ENCODE measurements at regions not wholly inside any gene's neighbourhood (a gene's known extent, or its start where the extent isn't known, plus 50 kb on each side); places are given as distances from the start of the nearest gene placed in this dataset.
"Not testable (repeated sequence)": the region's sequence is repeated elsewhere in the genome, so short reads cannot be mapped to it uniquely, and the experiment has no call there.

- Histone ChIP-seq H3K4me1 (ENCODE audit: insufficient read depth, low read length) (no peaks in the 10 kb centered on the region), H3K36me3 (ENCODE audit: insufficient read depth, low read length) (no peaks in the 10 kb centered on the region), H3K4me3 (ENCODE audit: low read length) (no peak overlapping the region), H3K27me3 (ENCODE audit: insufficient read depth, low read length) (peaks cover 31% of the 10 kb centered on the region), H3K9ac (ENCODE audit: low read depth, low read length) (no peak overlapping the region), H3K9me3 (ENCODE audit: insufficient read depth, low read depth, low read length) (no peaks in the 10 kb centered on the region), H3K27ac (ENCODE audit: low read depth, low read length) (no peak overlapping the region)
- 80% methylated on average over 8 of the region's 8 CpGs for WGBS
Observed at GRCh38 chr5:6296524-6296923, 81.8 kb downstream of the MED10 start.

DNA sequence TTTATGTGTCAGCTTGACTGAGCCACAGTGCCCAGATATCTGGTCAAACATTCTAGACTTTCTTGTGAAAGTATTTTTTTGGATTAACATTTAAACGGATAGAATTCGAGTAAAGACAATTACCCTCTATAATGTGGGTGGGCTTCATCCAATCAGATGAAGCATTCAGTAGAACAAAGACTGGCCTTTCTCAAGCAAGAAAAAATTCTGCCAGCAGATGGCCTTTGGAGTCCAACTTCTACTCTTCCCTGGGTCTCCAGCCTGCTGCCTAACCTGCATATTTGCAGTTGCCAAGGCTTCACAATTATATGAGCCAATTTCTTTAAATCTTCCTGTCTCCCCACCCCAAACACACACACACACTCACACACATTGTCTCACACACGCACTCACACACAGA, 86.4 kb downstream of the MED10 start:
- H3K27ac ChIP-seq (ENCODE audit: low read depth, low read length): no peak overlapping the region
- no CpG with 5 or more reads among the region's 3 CpGs for WGBS
- H3K4me1 ChIP-seq (ENCODE audit: insufficient read depth, low read length): no peaks in the 10 kb centered on the region
- H3K9ac ChIP-seq (ENCODE audit: low read depth, low read length): no peak overlapping the region
- H3K9me3 ChIP-seq (ENCODE audit: insufficient read depth, low read depth, low read length): no peaks in the 10 kb centered on the region
- H3K27me3 ChIP-seq (ENCODE audit: insufficient read depth, low read length): no peaks in the 10 kb centered on the region; the same call in 1 of the 2 replicates
- no peak overlapping the region for H3K4me3 ChIP-seq (ENCODE audit: low read length)
- H3K36me3 ChIP-seq (ENCODE audit: insufficient read depth, low read length): no peaks in the 10 kb centered on the region

- no peak overlapping the region for H3K27ac ChIP-seq (ENCODE audit: low read depth, low read length)
- H3K9ac ChIP-seq (ENCODE audit: low read depth, low read length): no peak overlapping the region
- no peaks in the 10 kb centered on the region for H3K4me1 ChIP-seq (ENCODE audit: insufficient read depth, low read length)
- no peaks in the 10 kb centered on the region; the same call in 1 of the 2 replicates for H3K27me3 ChIP-seq (ENCODE audit: insufficient read depth, low read length)
- no peaks in the 10 kb centered on the region for H3K36me3 ChIP-seq (ENCODE audit: insufficient read depth, low read length)
- 96% methylated on average over 3 of the region's 3 CpGs for WGBS
- H3K4me3 ChIP-seq (ENCODE audit: low read length): no peak overlapping the region
- no peaks in the 10 kb centered on the region for H3K9me3 ChIP-seq (ENCODE audit: insufficient read depth, low read depth, low read length)
Observed at GRCh38 chr5:6289239-6289638, 89.1 kb downstream of the MED10 start.

GRCh38 chr5:6287176-6287575, 91.2 kb downstream of the MED10 start:
- Histone ChIP-seq H3K27ac (ENCODE audit: low read depth, low read length) (no peak overlapping the region), H3K27me3 (ENCODE audit: insufficient read depth, low read length) (no peaks in the 10 kb centered on the region; the same call in 1 of the 2 replicates), H3K4me3 (ENCODE audit: low read length) (no peak overlapping the region), H3K36me3 (ENCODE audit: insufficient read depth, low read length) (no peaks in the 10 kb centered on the region), H3K4me1 (ENCODE audit: insufficient read depth, low read length) (no peaks in the 10 kb centered on the region), H3K9me3 (ENCODE audit: insufficient read depth, low read depth, low read length) (no peaks in the 10 kb centered on the region), H3K9ac (ENCODE audit: low read depth, low read length) (no peak overlapping the region)
- 54% methylated on average over 6 of the region's 6 CpGs for WGBS

- Histone ChIP-seq H3K4me3 (ENCODE audit: low read length) (no peak overlapping the region), H3K4me1 (ENCODE audit: insufficient read depth, low read length) (no peaks in the 10 kb centered on the region), H3K27ac (ENCODE audit: low read depth, low read length) (no peak overlapping the region), H3K9ac (ENCODE audit: low read depth, low read length) (no peak overlapping the region), H3K9me3 (ENCODE audit: insufficient read depth, low read depth, low read length) (no peaks in the 10 kb centered on the region), H3K36me3 (ENCODE audit: insufficient read depth, low read length) (no peaks in the 10 kb centered on the region), H3K27me3 (ENCODE audit: insufficient read depth, low read length) (no peaks in the 10 kb centered on the region; the same call in 1 of the 2 replicates)
- WGBS: 92% methylated on average over 7 of the region's 7 CpGs
Observed at GRCh38 chr5:6286404-6286803, 91.9 kb downstream of the MED10 start.

DNA sequence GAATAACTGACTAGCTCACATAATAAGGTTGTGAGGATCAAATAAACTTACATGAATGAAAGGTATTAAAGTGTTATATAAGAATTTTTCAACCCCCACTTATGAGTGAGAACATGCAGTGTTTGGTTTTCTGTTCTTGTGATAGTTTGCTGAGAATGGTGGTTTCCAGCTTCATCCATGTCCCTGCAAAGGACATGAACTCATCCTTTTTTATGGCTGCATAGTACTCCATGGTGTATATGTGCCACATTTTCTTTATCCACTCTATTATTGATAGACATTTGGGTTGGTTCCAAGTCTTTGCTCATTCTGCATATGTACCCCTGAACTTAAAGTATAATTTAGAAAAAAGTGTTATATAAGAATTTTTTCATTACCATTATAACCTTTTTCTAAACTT, 93.9 kb downstream of the MED10 start:
- H3K36me3 ChIP-seq (ENCODE audit: insufficient read depth, low read length); H3K9ac ChIP-seq (ENCODE audit: low read depth, low read length); H3K9me3 ChIP-seq (ENCODE audit: insufficient read depth, low read depth, low read length); H3K27ac ChIP-seq (ENCODE audit: low read depth, low read length); H3K27me3 ChIP-seq (ENCODE audit: insufficient read depth, low read length); H3K4me3 ChIP-seq (ENCODE audit: low read length); H3K4me1 ChIP-seq (ENCODE audit: insufficient read depth, low read length): not testable (repeated sequence)

GRCh38 chr5:6282352-6282751, 96.0 kb downstream of the MED10 start:
- H3K27me3 ChIP-seq (ENCODE audit: insufficient read depth, low read length): no peaks in the 10 kb centered on the region
- no peaks in the 10 kb centered on the region for H3K4me1 ChIP-seq (ENCODE audit: insufficient read depth, low read length)
- H3K27ac ChIP-seq (ENCODE audit: low read depth, low read length): no peak overlapping the region
- no peaks in the 10 kb centered on the region for H3K9me3 ChIP-seq (ENCODE audit: insufficient read depth, low read depth, low read length)
- no peak overlapping the region for H3K4me3 ChIP-seq (ENCODE audit: low read length)
- WGBS: 91% methylated on average over 1 of the region's 1 CpG
- no peak overlapping the region for H3K9ac ChIP-seq (ENCODE audit: low read depth, low read length)
- H3K36me3 ChIP-seq (ENCODE audit: insufficient read depth, low read length): no peaks in the 10 kb centered on the region

DNA sequence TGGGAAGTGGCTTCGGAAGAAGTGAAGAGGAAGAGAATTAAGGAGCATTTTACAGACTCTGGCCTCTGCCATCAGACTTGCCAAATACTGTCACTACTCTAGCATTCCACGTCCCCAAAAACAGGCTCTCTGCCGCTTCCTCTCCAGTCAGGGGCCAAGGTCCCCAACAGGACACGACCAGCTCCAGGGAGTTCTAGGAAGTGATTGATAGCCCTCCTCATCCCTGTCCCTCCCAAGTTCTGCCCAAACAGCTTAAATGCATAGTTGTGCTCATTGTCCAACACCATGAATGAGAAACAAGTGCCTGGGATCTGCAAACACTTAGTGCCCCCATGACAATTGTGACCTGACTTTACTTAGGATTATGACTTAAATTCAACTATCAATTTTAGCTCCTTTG, 96.5 kb downstream of the MED10 start:
- Histone ChIP-seq H3K36me3 (ENCODE audit: insufficient read depth, low read length) (no peaks in the 10 kb centered on the region), H3K4me3 (ENCODE audit: low read length) (no peak overlapping the region), H3K4me1 (ENCODE audit: insufficient read depth, low read length) (no peaks in the 10 kb centered on the region), H3K27ac (ENCODE audit: low read depth, low read length) (no peak overlapping the region), H3K9me3 (ENCODE audit: insufficient read depth, low read depth, low read length) (no peaks in the 10 kb centered on the region), H3K9ac (ENCODE audit: low read depth, low read length) (no peak overlapping the region), H3K27me3 (ENCODE audit: insufficient read depth, low read length) (no peaks in the 10 kb centered on the region)
- 69% methylated on average over 4 of the region's 4 CpGs for WGBS

- H3K9me3 ChIP-seq (ENCODE audit: insufficient read depth, low read depth, low read length): no peaks in the 10 kb centered on the region
- H3K36me3 ChIP-seq (ENCODE audit: insufficient read depth, low read length): no peaks in the 10 kb centered on the region
- H3K4me3 ChIP-seq (ENCODE audit: low read length): no peak overlapping the region
- no peaks in the 10 kb centered on the region for H3K4me1 ChIP-seq (ENCODE audit: insufficient read depth, low read length)
- H3K27ac ChIP-seq (ENCODE audit: low read depth, low read length): no peak overlapping the region
- no peaks in the 10 kb centered on the region for H3K27me3 ChIP-seq (ENCODE audit: insufficient read depth, low read length)
- WGBS: 98% methylated on average over 5 of the region's 6 CpGs
- H3K9ac ChIP-seq (ENCODE audit: low read depth, low read length): no peak overlapping the region
Observed at GRCh38 chr5:6280425-6281100, 97.8 kb downstream of the MED10 start.

DNA sequence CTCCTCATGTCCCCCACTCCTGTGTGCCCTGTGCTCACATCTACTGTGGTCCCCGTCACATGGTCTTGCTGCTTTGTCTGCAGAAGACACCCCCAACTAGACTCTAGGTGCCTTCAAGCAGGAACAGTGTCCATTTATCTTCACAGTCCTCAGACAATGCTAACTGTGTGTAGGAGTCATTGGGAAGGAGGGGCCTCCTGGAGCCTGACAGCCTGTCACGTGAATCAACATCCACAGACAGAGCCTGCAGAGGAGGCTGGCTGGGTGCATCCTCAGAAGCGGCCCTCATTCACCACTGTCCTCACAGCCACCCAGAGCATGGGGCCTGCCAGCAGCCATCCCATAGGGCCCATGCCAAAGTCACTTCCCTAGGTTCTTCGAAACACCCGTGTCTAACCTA, 98.7 kb downstream of the MED10 start:
- no peaks in the 10 kb centered on the region for H3K36me3 ChIP-seq (ENCODE audit: insufficient read depth, low read length)
- 90% methylated on average over 5 of the region's 5 CpGs for WGBS
- H3K4me3 ChIP-seq (ENCODE audit: low read length): no peak overlapping the region
- no peak overlapping the region for H3K9ac ChIP-seq (ENCODE audit: low read depth, low read length)
- no peaks in the 10 kb centered on the region for H3K4me1 ChIP-seq (ENCODE audit: insufficient read depth, low read length)
- H3K27ac ChIP-seq (ENCODE audit: low read depth, low read length): no peak overlapping the region
- H3K9me3 ChIP-seq (ENCODE audit: insufficient read depth, low read depth, low read length): no peaks in the 10 kb centered on the region
- H3K27me3 ChIP-seq (ENCODE audit: insufficient read depth, low read length): no peaks in the 10 kb centered on the region

DNA sequence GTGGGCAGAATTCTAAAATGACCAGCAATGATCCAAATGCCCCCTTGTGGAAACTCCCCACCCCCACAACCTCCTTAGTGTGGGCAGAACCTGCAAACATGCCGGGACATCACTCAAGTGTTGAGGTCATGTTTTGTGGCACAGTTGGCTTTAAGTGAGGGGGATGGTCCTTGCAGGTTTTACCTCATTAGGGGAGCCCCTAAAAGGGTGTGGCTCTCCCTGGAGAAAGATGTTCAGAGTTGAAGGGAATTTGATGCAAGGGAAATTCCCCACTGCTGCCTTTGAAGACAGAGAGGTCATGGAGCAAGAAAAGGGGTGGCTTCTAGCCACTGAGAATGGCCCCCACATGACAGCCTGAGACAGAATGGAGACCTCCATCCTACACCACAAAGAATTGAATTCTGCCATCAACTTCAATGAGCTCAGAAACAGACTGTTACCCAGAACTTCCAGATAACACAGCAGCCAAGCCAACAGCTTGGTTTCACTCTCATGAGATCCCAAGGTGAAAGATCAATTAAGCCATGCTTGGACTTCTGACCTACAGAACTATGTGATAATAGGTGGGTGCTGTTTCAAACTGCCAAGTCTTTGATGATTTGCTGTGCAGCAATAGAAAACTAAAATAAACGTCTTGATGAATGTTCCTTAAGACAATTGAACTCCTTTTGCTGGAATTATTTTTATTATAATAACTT, 103.4 kb downstream of the MED10 start:
- WGBS: 88% methylated on average over 2 of the region's 2 CpGs
- Histone ChIP-seq H3K27me3 (ENCODE audit: insufficient read depth, low read length) (no peaks in the 10 kb centered on the region), H3K27ac (ENCODE audit: low read depth, low read length) (no peak overlapping the region), H3K9me3 (ENCODE audit: insufficient read depth, low read depth, low read length) (0 out of 2 replicates have a peak, but pooled peaks cover 3% of the 10 kb centered on the region), H3K4me3 (ENCODE audit: low read length) (no peak overlapping the region), H3K4me1 (ENCODE audit: insufficient read depth, low read length) (no peaks in the 10 kb centered on the region), H3K9ac (ENCODE audit: low read depth, low read length) (no peak overlapping the region), H3K36me3 (ENCODE audit: insufficient read depth, low read length) (no peaks in the 10 kb centered on the region)

Data from HUES64 (cell line).